ENCODE measurements at regions not wholly inside any gene's neighbourhood (a gene's known extent, or its start where the extent isn't known, plus 50 kb on each side); places are given as distances from the start of the nearest gene placed in this dataset.

GRCh38 chr12:131448254-131448795, 262.6 kb upstream of the SFSWAP start:
- no peak for TF ChIP-seq CTCF (IDR thresholded peaks at IDR 0.05)
- TF ChIP-seq EZH2 (IDR thresholded peaks at IDR 0.05), result no peak
- TF ChIP-seq EZH2phosphoT487 (IDR thresholded peaks at IDR 0.05), result no peak
